ENCODE measurements at regions not wholly inside any gene's neighbourhood (a gene's known extent, or its start where the extent isn't known, plus 50 kb on each side); places are given as distances from the start of the nearest gene placed in this dataset.

GRCh38 chr5:168031614-168032013 is 259.8 kb upstream of the WWC1 start:
- FAIRE-seq = no peak

GRCh38 chr5:168039039-168039438 is 252.4 kb upstream of the WWC1 start:
- FAIRE-seq = no peak

- FAIRE-seq = no peak
Observed at GRCh38 chr5:168039566-168040248, 251.7 kb upstream of the WWC1 start.

GRCh38 chr5:168041583-168041982 is 249.9 kb upstream of the WWC1 start:
- FAIRE-seq = no peak

GRCh38 chr5:168042284-168043068 is 249.0 kb upstream of the WWC1 start:
- no peak for FAIRE-seq

- FAIRE-seq = no peak
Observed at GRCh38 chr5:168046163-168046562, 245.3 kb upstream of the WWC1 start.

- no peak for FAIRE-seq
Observed at GRCh38 chr5:168047043-168047668, 244.3 kb upstream of the WWC1 start.

GRCh38 chr5:168047669-168048111 is 243.8 kb upstream of the WWC1 start:
- no peak for FAIRE-seq

GRCh38 chr5:168048486-168048885 is 243.0 kb upstream of the WWC1 start:
- no peak for FAIRE-seq

- FAIRE-seq = no peak
Observed at GRCh38 chr5:168052686-168053085, 238.8 kb upstream of the WWC1 start.

GRCh38 chr5:168054091-168054490 is 237.4 kb upstream of the WWC1 start:
- no peak for FAIRE-seq

- FAIRE-seq = no peak
Observed at GRCh38 chr5:168055141-168055683, 236.2 kb upstream of the WWC1 start.

GRCh38 chr5:168055961-168056360 is 235.5 kb upstream of the WWC1 start:
- no peak for FAIRE-seq

- no peak for FAIRE-seq
Observed at GRCh38 chr5:168056499-168057182, 234.8 kb upstream of the WWC1 start.

GRCh38 chr5:168057905-168058304 is 233.5 kb upstream of the WWC1 start:
- no peak for FAIRE-seq

GRCh38 chr5:168059131-168059530 is 232.3 kb upstream of the WWC1 start:
- no peak for FAIRE-seq

GRCh38 chr5:168062239-168062638 is 229.2 kb upstream of the WWC1 start:
- no peak for FAIRE-seq

GRCh38 chr5:168064457-168064856 is 227.0 kb upstream of the WWC1 start:
- FAIRE-seq = no peak

GRCh38 chr5:168064933-168065622 is 226.4 kb upstream of the WWC1 start:
- no peak for FAIRE-seq

- no peak for FAIRE-seq
Observed at GRCh38 chr5:168066536-168067208, 224.8 kb upstream of the WWC1 start.

- no peak for FAIRE-seq
Observed at GRCh38 chr5:168070761-168071160, 220.7 kb upstream of the WWC1 start.

GRCh38 chr5:168072665-168073064 is 218.8 kb upstream of the WWC1 start:
- FAIRE-seq = no peak
